Activated CD4-positive, alpha-beta memory T cell treated with anti-CD3 and anti-CD28 coated beads, Interleukin-2, amount 10 ng/mL, durations not matched to agents 7 days and 5 days (primary cell): ENCODE measurements at regions not wholly inside any gene's neighbourhood (a gene's known extent, or its start where the extent isn't known, plus 50 kb on each side); places are given as distances from the start of the nearest gene placed in this dataset.
"Not testable (repeated sequence)": the region's sequence is repeated elsewhere in the genome, so short reads cannot be mapped to it uniquely, and the experiment has no call there.

ENCODE experiments used
- CTCF ChIA-PET: fragments of 350-600 bp; sonication (Branson Sonifier 250); formaldehyde crosslinking; loops from one replicate; lab custom pipeline; 2021; ENCODE audit warnings: antibody characterized with exemption, inconsistent platforms; lab: Charles Lee
- POLR2A ChIA-PET: fragments of 350-600 bp; sonication (Branson Sonifier 250); formaldehyde crosslinking; loops from one replicate; lab custom pipeline; 2021; ENCODE audit warnings: antibody characterized with exemption; lab: Charles Lee
- DNase-seq: peaks from one replicate; pipeline ENCODE4 v3.0.0-alpha.2; 2020
- H3K27ac Mint-ChIP-seq: one replicate; pipeline ENCODE4 v1.8.0; 2021; ENCODE audit warnings: mild to moderate bottlenecking, mixed read lengths
- H3K27me3 Mint-ChIP-seq: one replicate; pipeline ENCODE4 v1.8.0; 2021; ENCODE audit warnings: mixed read lengths
- H3K36me3 Mint-ChIP-seq: one replicate; pipeline ENCODE4 v1.8.0; 2021; ENCODE audit warnings: low read depth, mixed read lengths
- H3K4me1 Mint-ChIP-seq: one replicate; pipeline ENCODE4 v1.8.0; 2021; ENCODE audit warnings: mixed read lengths
- H3K4me3 Mint-ChIP-seq: one replicate; pipeline ENCODE4 v1.8.0; 2021; ENCODE audit warnings: mild to moderate bottlenecking, mixed read lengths
- H3K9me3 Mint-ChIP-seq: one replicate; pipeline ENCODE4 v1.8.0; 2021; ENCODE audit warnings: mixed read lengths

GRCh38 chr9:42568942-42569556 is 385.6 kb downstream of the SPATA31A6 start:
- H3K27ac Mint-ChIP-seq, POLR2A ChIA-PET, DNase-seq, H3K27me3 Mint-ChIP-seq, H3K4me1 Mint-ChIP-seq, H3K4me3 Mint-ChIP-seq, CTCF ChIA-PET, H3K9me3 Mint-ChIP-seq, H3K36me3 Mint-ChIP-seq: not testable (repeated sequence)

DNA sequence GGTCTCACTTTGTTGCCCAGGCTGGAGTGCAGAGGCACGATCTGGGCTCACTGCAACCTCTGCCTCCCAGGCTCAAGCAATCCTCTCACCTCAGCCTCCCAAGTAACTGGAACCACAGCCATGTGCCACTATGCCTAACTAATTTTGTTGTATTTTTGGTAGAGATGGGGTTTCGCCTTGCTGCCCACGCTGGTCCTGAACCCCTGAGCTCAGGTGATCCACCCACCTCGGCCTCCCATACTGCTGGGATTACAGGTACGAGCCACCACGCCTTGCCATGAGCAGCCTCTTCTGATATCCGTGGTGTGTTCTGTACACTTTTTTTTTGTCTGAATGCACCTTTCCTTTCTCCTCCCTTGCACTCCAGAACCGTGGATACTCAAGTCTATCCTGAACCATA is 394.4 kb downstream of the SPATA31A6 start:
- H3K27me3 Mint-ChIP-seq, DNase-seq, H3K4me3 Mint-ChIP-seq, H3K9me3 Mint-ChIP-seq, H3K36me3 Mint-ChIP-seq, H3K4me1 Mint-ChIP-seq, CTCF ChIA-PET, POLR2A ChIA-PET, H3K27ac Mint-ChIP-seq: not testable (repeated sequence)
